ENCODE measurements at regions not wholly inside any gene's neighbourhood (a gene's known extent, or its start where the extent isn't known, plus 50 kb on each side); places are given as distances from the start of the nearest gene placed in this dataset.

DNA sequence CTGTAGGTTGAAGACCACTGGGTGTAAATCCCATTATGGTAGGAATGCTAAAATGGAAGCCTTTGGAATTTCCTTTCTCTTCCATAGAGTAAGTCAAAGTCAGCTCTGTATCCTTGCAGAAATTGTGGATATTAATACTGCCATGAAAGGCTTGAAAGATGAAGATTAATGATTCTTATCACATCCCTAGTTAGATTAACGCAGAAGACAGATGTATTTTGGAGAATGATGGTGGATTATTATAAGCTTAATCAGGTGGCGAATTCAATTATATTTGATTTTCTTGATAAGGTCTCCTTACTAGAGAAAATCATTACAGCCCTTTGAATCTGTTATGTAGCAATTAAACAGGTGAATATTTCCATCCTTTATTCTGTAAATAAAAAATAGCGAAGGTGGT, 270.1 kb downstream of the PHF14 start:
- TF ChIP-seq, protein P1, sequence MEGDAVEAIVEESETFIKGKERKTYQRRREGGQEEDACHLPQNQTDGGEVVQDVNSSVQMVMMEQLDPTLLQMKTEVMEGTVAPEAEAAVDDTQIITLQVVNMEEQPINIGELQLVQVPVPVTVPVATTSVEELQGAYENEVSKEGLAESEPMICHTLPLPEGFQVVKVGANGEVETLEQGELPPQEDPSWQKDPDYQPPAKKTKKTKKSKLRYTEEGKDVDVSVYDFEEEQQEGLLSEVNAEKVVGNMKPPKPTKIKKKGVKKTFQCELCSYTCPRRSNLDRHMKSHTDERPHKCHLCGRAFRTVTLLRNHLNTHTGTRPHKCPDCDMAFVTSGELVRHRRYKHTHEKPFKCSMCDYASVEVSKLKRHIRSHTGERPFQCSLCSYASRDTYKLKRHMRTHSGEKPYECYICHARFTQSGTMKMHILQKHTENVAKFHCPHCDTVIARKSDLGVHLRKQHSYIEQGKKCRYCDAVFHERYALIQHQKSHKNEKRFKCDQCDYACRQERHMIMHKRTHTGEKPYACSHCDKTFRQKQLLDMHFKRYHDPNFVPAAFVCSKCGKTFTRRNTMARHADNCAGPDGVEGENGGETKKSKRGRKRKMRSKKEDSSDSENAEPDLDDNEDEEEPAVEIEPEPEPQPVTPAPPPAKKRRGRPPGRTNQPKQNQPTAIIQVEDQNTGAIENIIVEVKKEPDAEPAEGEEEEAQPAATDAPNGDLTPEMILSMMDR (IDR thresholded peaks at IDR 0.05; ENCODE audit: insufficient read depth, low read depth, low read length) = no peak
- TF ChIP-seq EZH2 (IDR thresholded peaks at IDR 0.05; ENCODE audit: insufficient read depth, low read length) = no peak

Measured in astrocyte (in vitro differentiated cells and primary cell).